HFFc6 (cell line): ENCODE measurements at regions not wholly inside any gene's neighbourhood (a gene's known extent, or its start where the extent isn't known, plus 50 kb on each side); places are given as distances from the start of the nearest gene placed in this dataset.

Experiments
- DNase-seq: peaks from one replicate; pipeline ENCODE4 v3.0.0-alpha.2; 2018
- H3K27ac Mint-ChIP-seq: 2 replicates; pipeline ENCODE4 v1.8.0; 2020; ENCODE audit warnings: mild to moderate bottlenecking, mixed read lengths
- H3K27me3 Mint-ChIP-seq: 2 replicates; pipeline ENCODE4 v1.8.0; 2021; ENCODE audit warnings: mild to moderate bottlenecking, moderate library complexity, mixed read lengths; ENCODE audit not compliant: insufficient read depth
- H3K36me3 Mint-ChIP-seq: 2 replicates; pipeline ENCODE4 v1.8.0; 2021; ENCODE audit warnings: low read depth, mixed read lengths
- H3K4me1 Mint-ChIP-seq: 2 replicates; pipeline ENCODE4 v1.8.0; 2020; ENCODE audit warnings: low read depth, mixed read lengths
- H3K4me3 Mint-ChIP-seq: 2 replicates; pipeline ENCODE4 v1.8.0; 2020; ENCODE audit warnings: mild to moderate bottlenecking, moderate library complexity, mixed read lengths
- H3K9me3 Mint-ChIP-seq: 2 replicates; pipeline ENCODE4 v1.8.0; 2020; ENCODE audit warnings: mild to moderate bottlenecking, mixed read lengths
- CTCF ChIP-seq: fragments of 200-600 bp; sonication (generic); IDR thresholded peaks from 2 replicates; pipeline ENCODE4 v1.5.0; 2021; ENCODE audit warnings: antibody characterized with exemption, mild to moderate bottlenecking

GRCh38 chr12:65546528-65546927 lies 268.0 kb downstream of the MSRB3 start:
- TF ChIP-seq CTCF, result no peak
- peaks cover 9% of the 10 kb centered on the region for H3K4me1 Mint-ChIP-seq
- H3K9me3 Mint-ChIP-seq, result peaks cover 14% of the 10 kb centered on the region
- no peak for DNase-seq
- no peaks in the 10 kb centered on the region for H3K27me3 Mint-ChIP-seq
- H3K4me3 Mint-ChIP-seq, result no peak overlapping the region
- peaks cover 18% of the 10 kb centered on the region for H3K36me3 Mint-ChIP-seq
- peak overlapping the region; percentile 44 for H3K27ac Mint-ChIP-seq

- peaks cover 65% of the 10 kb centered on the region for H3K4me1 Mint-ChIP-seq
- H3K4me3 Mint-ChIP-seq, result peak overlapping the region; percentile 23; the same call in 1 of the 2 replicates
- no peaks in the 10 kb centered on the region for H3K9me3 Mint-ChIP-seq
- peak; percentile 76 for DNase-seq
- peak; percentile 97 for TF ChIP-seq CTCF
- peaks cover 4% of the 10 kb centered on the region; the same call in 1 of the 2 replicates for H3K36me3 Mint-ChIP-seq
- no peaks in the 10 kb centered on the region; the same call in 1 of the 2 replicates for H3K27me3 Mint-ChIP-seq
- H3K27ac Mint-ChIP-seq, result peak overlapping the region; percentile 85
Observed at GRCh38 chr12:65556676-65557437, 267.4 kb upstream of the HMGA2 start.

GRCh38 chr12:65557438-65558181 lies 266.7 kb upstream of the HMGA2 start:
- Mint-ChIP-seq H3K27me3 (no peaks in the 10 kb centered on the region; the same call in 1 of the 2 replicates), H3K36me3 (peaks cover 4% of the 10 kb centered on the region; the same call in 1 of the 2 replicates), H3K27ac (peak overlapping the region; percentile 85), H3K9me3 (no peaks in the 10 kb centered on the region), H3K4me3 (no peak overlapping the region; the same call in 1 of the 2 replicates), H3K4me1 (peaks cover 73% of the 10 kb centered on the region)
- no peak for DNase-seq
- no peak for TF ChIP-seq CTCF

- Mint-ChIP-seq H3K4me1 (peaks cover 99% of the 10 kb centered on the region), H3K9me3 (no peaks in the 10 kb centered on the region), H3K36me3 (peaks cover 4% of the 10 kb centered on the region; the same call in 1 of the 2 replicates), H3K4me3 (no peak overlapping the region), H3K27ac (peak overlapping the region; percentile 79), H3K27me3 (no peaks in the 10 kb centered on the region; the same call in 1 of the 2 replicates)
- TF ChIP-seq CTCF, result no peak
- DNase-seq, result peak; percentile 12
Observed at GRCh38 chr12:65560286-65560685, 264.0 kb upstream of the HMGA2 start.

- Mint-ChIP-seq H3K27me3 (no peaks in the 10 kb centered on the region; the same call in 1 of the 2 replicates), H3K27ac (peak overlapping the region; percentile 79), H3K4me3 (peak overlapping the region; percentile 1; the same call in 1 of the 2 replicates), H3K4me1 (peaks cover 100% of the 10 kb centered on the region), H3K36me3 (peaks cover 4% of the 10 kb centered on the region; the same call in 1 of the 2 replicates), H3K9me3 (no peaks in the 10 kb centered on the region)
- no peak for TF ChIP-seq CTCF
- peak; percentile 75 for DNase-seq
Observed at GRCh38 chr12:65561798-65562382, 262.4 kb upstream of the HMGA2 start.
